ENCODE measurements at regions not wholly inside any gene's neighbourhood (a gene's known extent, or its start where the extent isn't known, plus 50 kb on each side); places are given as distances from the start of the nearest gene placed in this dataset.

DNA sequence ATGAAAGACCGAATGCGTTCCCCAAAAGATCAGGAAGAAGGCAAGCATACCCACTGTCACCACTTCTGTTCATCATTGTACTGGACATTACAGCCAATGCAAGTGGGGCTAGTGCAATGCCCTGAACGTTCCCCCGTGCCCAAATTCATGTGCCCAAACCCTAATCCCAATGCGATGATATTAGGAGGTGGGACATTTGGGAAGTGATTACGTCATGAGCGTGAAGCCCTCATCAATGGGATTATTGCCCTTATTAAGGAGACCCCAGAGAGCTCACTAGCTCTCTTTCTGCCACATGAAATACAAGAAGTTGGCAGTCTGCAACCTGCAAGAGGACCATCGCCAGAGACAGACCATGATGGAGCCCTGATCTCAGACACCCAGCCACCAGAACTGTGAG is 511.4 kb upstream of the TPK1 start:
- WGBS (ENCODE audit: insufficient coverage, low coverage, low lambda C conversion rate, missing lambda C conversion rate): 49% methylated on average over 6 of the region's 8 CpGs
- ATAC-seq: no peak
- Histone ChIP-seq H3K9me3 (no peaks in the 10 kb centered on the region), H3K4me1 (no peaks in the 10 kb centered on the region), H3K27me3 (no peaks in the 10 kb centered on the region), H3K27ac (no peak overlapping the region), H3K36me3 (no peaks in the 10 kb centered on the region), H3K4me3 (no peak overlapping the region)
- DNase-seq: no peak
- intact Hi-C loops (cut with DNase I): no loop called here
- TF ChIP-seq, protein P1, sequence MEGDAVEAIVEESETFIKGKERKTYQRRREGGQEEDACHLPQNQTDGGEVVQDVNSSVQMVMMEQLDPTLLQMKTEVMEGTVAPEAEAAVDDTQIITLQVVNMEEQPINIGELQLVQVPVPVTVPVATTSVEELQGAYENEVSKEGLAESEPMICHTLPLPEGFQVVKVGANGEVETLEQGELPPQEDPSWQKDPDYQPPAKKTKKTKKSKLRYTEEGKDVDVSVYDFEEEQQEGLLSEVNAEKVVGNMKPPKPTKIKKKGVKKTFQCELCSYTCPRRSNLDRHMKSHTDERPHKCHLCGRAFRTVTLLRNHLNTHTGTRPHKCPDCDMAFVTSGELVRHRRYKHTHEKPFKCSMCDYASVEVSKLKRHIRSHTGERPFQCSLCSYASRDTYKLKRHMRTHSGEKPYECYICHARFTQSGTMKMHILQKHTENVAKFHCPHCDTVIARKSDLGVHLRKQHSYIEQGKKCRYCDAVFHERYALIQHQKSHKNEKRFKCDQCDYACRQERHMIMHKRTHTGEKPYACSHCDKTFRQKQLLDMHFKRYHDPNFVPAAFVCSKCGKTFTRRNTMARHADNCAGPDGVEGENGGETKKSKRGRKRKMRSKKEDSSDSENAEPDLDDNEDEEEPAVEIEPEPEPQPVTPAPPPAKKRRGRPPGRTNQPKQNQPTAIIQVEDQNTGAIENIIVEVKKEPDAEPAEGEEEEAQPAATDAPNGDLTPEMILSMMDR (IDR thresholded peaks at IDR 0.05): no peak
- TF ChIP-seq POLR2A (IDR thresholded peaks at IDR 0.05): no peak

GRCh38 chr7:145339319-145339718 is 503.5 kb upstream of the TPK1 start:
- 33% methylated on average over 2 of the region's 2 CpGs for WGBS (ENCODE audit: insufficient coverage, low coverage, low lambda C conversion rate, missing lambda C conversion rate)
- no peaks in the 10 kb centered on the region for H3K4me1 ChIP-seq
- H3K27me3 ChIP-seq: no peaks in the 10 kb centered on the region
- no peaks in the 10 kb centered on the region for H3K9me3 ChIP-seq
- TF ChIP-seq POLR2A (IDR thresholded peaks at IDR 0.05): no peak
- TF ChIP-seq, protein P1 (IDR thresholded peaks at IDR 0.05): no peak
- no peaks in the 10 kb centered on the region for H3K36me3 ChIP-seq
- ATAC-seq: no peak
- no peak for DNase-seq
- no peak overlapping the region for H3K4me3 ChIP-seq
- no peak overlapping the region for H3K27ac ChIP-seq
- intact Hi-C loops (cut with DNase I): no loop called here

- H3K9me3 ChIP-seq: no peaks in the 10 kb centered on the region
- no peaks in the 10 kb centered on the region for H3K27me3 ChIP-seq
- 70% methylated on average over 7 of the region's 7 CpGs for WGBS (ENCODE audit: insufficient coverage, low coverage, low lambda C conversion rate, missing lambda C conversion rate)
- ATAC-seq (no peak), DNase-seq (no peak)
- H3K27ac ChIP-seq: no peak overlapping the region
- intact Hi-C loops (cut with DNase I): no loop called here
- H3K4me3 ChIP-seq: no peak overlapping the region
- no peaks in the 10 kb centered on the region for H3K36me3 ChIP-seq
- H3K4me1 ChIP-seq: no peaks in the 10 kb centered on the region
- TF ChIP-seq, protein P1 (IDR thresholded peaks at IDR 0.05): no peak
- no peak for TF ChIP-seq POLR2A (IDR thresholded peaks at IDR 0.05)
Observed at GRCh38 chr7:145331522-145331921, 495.7 kb upstream of the TPK1 start.

DNA sequence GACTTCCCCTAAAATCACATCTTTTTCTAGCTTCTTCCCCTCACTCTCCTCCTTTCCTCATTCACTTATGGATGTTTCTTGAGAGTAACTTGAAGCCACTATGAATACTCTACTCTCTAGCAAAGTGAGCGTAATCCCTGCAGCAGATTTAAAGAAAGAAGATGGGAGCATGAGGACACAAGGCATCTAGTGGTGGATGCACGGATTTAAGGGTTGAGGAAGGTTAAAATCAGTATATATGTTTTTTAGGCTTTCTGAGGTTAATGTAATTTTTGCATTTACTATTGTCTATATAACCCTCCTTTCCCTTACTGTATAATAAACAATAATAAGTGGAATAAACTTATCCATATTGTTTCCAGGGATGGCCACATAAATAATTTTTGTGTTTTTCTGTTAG is 495.2 kb upstream of the TPK1 start:
- Histone ChIP-seq H3K9me3 (no peaks in the 10 kb centered on the region), H3K27me3 (no peaks in the 10 kb centered on the region), H3K4me1 (no peaks in the 10 kb centered on the region), H3K27ac (no peak overlapping the region), H3K4me3 (no peak overlapping the region), H3K36me3 (no peaks in the 10 kb centered on the region)
- intact Hi-C loops (cut with DNase I): no loop called here
- no peak for DNase-seq
- TF ChIP-seq, protein P1 (IDR thresholded peaks at IDR 0.05): no peak
- no peak for TF ChIP-seq POLR2A (IDR thresholded peaks at IDR 0.05)
- 24% methylated on average over 2 of the region's 2 CpGs for WGBS (ENCODE audit: insufficient coverage, low coverage, low lambda C conversion rate, missing lambda C conversion rate)
- no peak for ATAC-seq

GRCh38 chr7:145327646-145328045 is 491.8 kb upstream of the TPK1 start:
- 72% methylated on average over 1 of the region's 1 CpG for WGBS (ENCODE audit: insufficient coverage, low coverage, low lambda C conversion rate, missing lambda C conversion rate)
- TF ChIP-seq, protein P1 (IDR thresholded peaks at IDR 0.05): no peak
- TF ChIP-seq POLR2A (IDR thresholded peaks at IDR 0.05): no peak
- no peak for ATAC-seq
- Histone ChIP-seq H3K4me1 (no peaks in the 10 kb centered on the region), H3K27ac (no peak overlapping the region), H3K9me3 (no peaks in the 10 kb centered on the region), H3K36me3 (no peaks in the 10 kb centered on the region), H3K4me3 (no peak overlapping the region), H3K27me3 (no peaks in the 10 kb centered on the region)
- intact Hi-C loops (cut with DNase I): no loop called here
- no peak for DNase-seq

Measured in right lobe of liver (tissue), 6 donors.